GM12878 (cell line): ENCODE measurements at regions not wholly inside any gene's neighbourhood (a gene's known extent, or its start where the extent isn't known, plus 50 kb on each side); places are given as distances from the start of the nearest gene placed in this dataset.

Experiments
- ATAC-seq: fragments of 200-7000 bp; cut with Tn5 transposase; 3 replicates; pipeline ENCODE4 v1.9.1; 2020; ENCODE audit warnings: mild to moderate bottlenecking, moderate library complexity
- BruUV-seq: library from RNA; stranded (reverse); fragments of 400-500 nt; replicated peaks from 2 replicates; lab custom pipeline; 2021; lab: Mats Ljungman, UMichigan
- CTCF ChIA-PET: fragments of 300-600 bp; sonication (Branson Sonifier 250); formaldehyde crosslinking; extraction: SDS; loops from one replicate; lab custom pipeline; 2021; ENCODE audit warnings: inconsistent platforms; lab: Yijun Ruan, JAX
- POLR2A ChIA-PET: fragments of 350-600 bp; formaldehyde crosslinking; extraction: SDS; loops from one replicate; lab custom pipeline; 2021; ENCODE audit warnings: inconsistent platforms; lab: Charles Lee
- RAD21 ChIA-PET: fragments of 300-600 bp; sonication (Branson Sonifier 250); formaldehyde crosslinking; loops from one replicate; lab custom pipeline; 2023; ENCODE audit warnings: antibody characterized with exemption; ENCODE audit not compliant: unreplicated experiment; lab: Charles Lee
- SMC1A ChIA-PET: fragments of 300-600 bp; sonication (Branson Sonifier 250); formaldehyde crosslinking; loops from one replicate; lab custom pipeline; 2023; ENCODE audit not compliant: unreplicated experiment, uncharacterized antibody; lab: Charles Lee
- DNase-seq: peaks from one replicate; pipeline ENCODE4 v3.0.0-alpha.2; 2011; ENCODE audit warnings: low read depth, low spot score
- FAIRE-seq: peaks from 3 replicates; lab custom pipeline; 2011; peaks lifted over from hg19 to GRCh38; lab: Jason Lieb, UNC
- H2AFZ ChIP-seq: 2 replicates; pipeline ENCODE4 v1.6.0; 2011; ENCODE audit warnings: low read depth, low read length, control low read depth; ENCODE audit not compliant: control insufficient read depth
- H3K27ac ChIP-seq: 2 replicates; pipeline ENCODE4 v1.5.1; 2011; ENCODE audit warnings: control low read depth; ENCODE audit not compliant: control insufficient read depth, insufficient read depth
- H3K27me3 ChIP-seq, 2 experiments: replicated peaks in 1 of 2; 2 replicates each; pipeline versions ENCODE4 v1.6.0 to v1.6.1; 2011; ENCODE audit warnings: low read length in 1 of 2; ENCODE audit not compliant: control insufficient read depth in 2 of 2, insufficient read depth in 2 of 2
- H3K36me3 ChIP-seq, 2 experiments: 2 replicates each; pipeline ENCODE4 v1.5.1; 2011; ENCODE audit warnings: low read length in 1 of 2; ENCODE audit not compliant: control insufficient read depth in 2 of 2, insufficient read depth in 2 of 2
- H3K4me1 ChIP-seq: 2 replicates; pipeline ENCODE4 v1.6.1; 2011; ENCODE audit warnings: mild to moderate bottlenecking, low read length, moderate library complexity, mixed read lengths; ENCODE audit not compliant: control insufficient read depth, insufficient read depth
- H3K4me2 ChIP-seq: 2 replicates; pipeline ENCODE4 v1.6.0; 2011; ENCODE audit warnings: control low read depth; ENCODE audit not compliant: control insufficient read depth, insufficient read depth
- H3K4me3 ChIP-seq: fragments of 200-600 bp; sonication (generic); 2 replicates; pipeline ENCODE4 v1.5.1; 2016
- H3K79me2 ChIP-seq: 2 replicates; pipeline ENCODE4 v1.6.0; 2011; ENCODE audit warnings: low read length; ENCODE audit not compliant: control insufficient read depth, insufficient read depth
- H3K9ac ChIP-seq: 2 replicates; pipeline ENCODE4 v1.8.0; 2011; ENCODE audit warnings: low read length, control low read depth, mixed read lengths; ENCODE audit not compliant: control insufficient read depth, insufficient read depth
- H3K9me3 ChIP-seq: replicated peaks from 3 replicates; pipeline ENCODE4 v1.5.1; 2011; ENCODE audit warnings: mild to moderate bottlenecking, low read length; ENCODE audit not compliant: control insufficient read depth, insufficient read depth
- H4K20me1 ChIP-seq: 2 replicates; pipeline ENCODE4 v1.6.0; 2011; ENCODE audit not compliant: control insufficient read depth, insufficient read depth
- BACH1 ChIP-seq: fragments of 450-650 bp; IDR thresholded peaks from 2 replicates; pipeline ENCODE4 v1.6.1; 2017; ENCODE audit warnings: mild to moderate bottlenecking, borderline replicate concordance
- BCL11A ChIP-seq: IDR thresholded peaks from 2 replicates; pipeline ENCODE4 v1.6.1; 2011; ENCODE audit warnings: low read depth, low read length
- CBX3 ChIP-seq: fragments of 200-600 bp; sonication (generic); IDR thresholded peaks from 2 replicates; pipeline ENCODE4 v1.6.1; 2016; ENCODE audit warnings: low read depth, borderline replicate concordance
- CHD2 ChIP-seq: IDR thresholded peaks from 2 replicates; pipeline ENCODE4 v1.6.1; 2011; ENCODE audit warnings: low read depth, low read length, improper control_type of control experiment, borderline replicate concordance
- CHD4 ChIP-seq: fragments of 200-600 bp; sonication (generic); IDR thresholded peaks from 2 replicates; pipeline ENCODE4 v1.6.1; 2016; ENCODE audit warnings: mild to moderate bottlenecking
- FOS ChIP-seq: IDR thresholded peaks from 3 replicates; pipeline ENCODE4 v1.6.1; 2011; ENCODE audit warnings: borderline replicate concordance; ENCODE audit not compliant: insufficient read length; ENCODE audit errors: extremely low read depth
- KLF5 ChIP-seq: fragments of 450-650 bp; IDR thresholded peaks from 2 replicates; pipeline ENCODE4 v1.6.1; 2014; ENCODE audit warnings: mild to moderate bottlenecking; ENCODE audit not compliant: partially characterized antibody
- SPI1 ChIP-seq: IDR thresholded peaks from 2 replicates; pipeline ENCODE4 v1.6.1; 2011; ENCODE audit warnings: low read depth, mild to moderate bottlenecking, low read length, moderate library complexity, borderline replicate concordance; ENCODE audit not compliant: insufficient read depth
- ZNF24 ChIP-seq: fragments of 450-650 bp; IDR thresholded peaks from 2 replicates; pipeline ENCODE4 v1.6.1; 2017; ENCODE audit warnings: antibody characterized with exemption, mild to moderate bottlenecking
- ZZZ3 ChIP-seq: IDR thresholded peaks from 2 replicates; pipeline ENCODE4 v1.6.1; 2011; ENCODE audit warnings: low read depth; ENCODE audit not compliant: control insufficient read depth, insufficient read length
- WGBS: methylation state at CpG from one replicate; pipeline ENCODE4 v1.1.6; 2016; ENCODE audit warnings: low lambda C conversion rate; ENCODE audit not compliant: insufficient replicate concordance, insufficient coverage; ENCODE audit errors: missing lambda C conversion rate; 5-methylcytosine and 5-hydroxymethylcytosine counted together
- in situ Hi-C: fragments of 300-500 bp; cut with MboI; formaldehyde crosslinking; loops from 9 replicates; pipeline ENCODE4 v1.14.3; 2018; ENCODE audit warnings: mixed read lengths
- intact Hi-C: fragments of 100-400 bp; cut with micrococcal nuclease; formaldehyde crosslinking; loops from one replicate; pipeline ENCODE4 v1.14.2; 2022; ENCODE audit not compliant: unreplicated experiment
- TF ChIP-seq, protein P1 (sequence below): IDR thresholded peaks from 2 replicates; pipeline ENCODE4 v1.6.1; 2012; ENCODE audit warnings: low read depth, low read length, improper control_type of control experiment

DNA sequence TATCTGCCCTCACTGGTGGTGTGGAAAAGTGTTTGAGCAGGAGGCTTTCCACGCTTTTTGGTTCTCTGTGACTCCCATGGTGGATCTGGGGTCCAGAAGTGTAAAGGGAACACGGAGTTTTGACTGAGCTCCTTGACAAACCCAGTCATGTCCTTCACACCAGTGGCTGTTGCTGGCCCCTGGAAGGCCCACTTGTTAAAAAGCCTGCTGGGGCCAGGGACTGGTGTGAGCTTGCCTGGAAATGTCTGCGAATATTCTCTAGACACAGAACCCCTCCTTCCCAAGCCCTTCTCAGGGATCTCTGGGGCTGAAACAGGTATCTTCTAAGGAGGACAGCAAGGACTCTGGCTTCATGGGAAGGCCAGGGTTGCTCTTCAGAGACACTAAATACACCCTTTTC lies 343.0 kb downstream of the TCERG1L start:
- TF ChIP-seq ZNF24 (no peak), FOS (no peak), KLF5 (no peak)
- DNase-seq (no peak), ATAC-seq (no peak), FAIRE-seq (no peak)
- ChIA-PET POLR2A (no interaction called here), CTCF (no interaction called here), RAD21 (interaction anchor here (0.6 kb wide), 1 partner anchor 26 kb away, joined by 3 read pairs; no protein-coding TSS in a partner anchor), SMC1A (no interaction called here)
- 15% methylated on average over 3 of the region's 3 CpGs for WGBS
- Histone ChIP-seq H3K79me2 (no peaks in the 10 kb centered on the region), H3K9me3 (no peaks in the 10 kb centered on the region; the same call in 2 of the 3 replicates), H3K27ac (no peak overlapping the region), H2AFZ (no peak overlapping the region), H4K20me1 (no peaks in the 10 kb centered on the region), H3K4me2 (no peak overlapping the region), H3K36me3 (no peaks in the 10 kb centered on the region), H3K9ac (no peak overlapping the region), H3K4me3 (no peak overlapping the region), H3K27me3 (no peaks in the 10 kb centered on the region), H3K4me1 (no peaks in the 10 kb centered on the region)
- no TSS peak for BruUV-seq
- in situ Hi-C loops: no loop called here
- intact Hi-C loops: no loop called here

DNA sequence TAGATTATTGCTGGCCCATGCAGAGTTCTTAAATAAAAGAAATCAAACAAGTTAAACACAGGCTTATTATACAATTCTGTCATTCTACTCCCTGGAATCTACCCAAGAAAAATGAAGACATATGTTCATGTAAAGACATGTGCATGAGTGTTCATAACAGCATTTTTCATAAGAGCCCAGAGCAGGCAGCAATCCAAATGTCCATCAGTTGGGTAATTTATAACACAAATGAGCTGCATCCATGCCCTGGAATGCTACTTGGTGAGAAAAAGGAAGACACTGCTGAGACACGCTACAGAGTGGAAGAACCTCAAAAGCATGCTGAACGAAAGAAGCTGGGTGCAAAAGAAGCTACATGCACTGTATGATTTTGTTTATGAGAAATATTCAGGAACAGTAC lies 342.6 kb downstream of the TCERG1L start:
- Histone ChIP-seq H3K9me3 (no peaks in the 10 kb centered on the region; the same call in 2 of the 3 replicates), H4K20me1 (no peaks in the 10 kb centered on the region), H3K9ac (no peak overlapping the region), H3K27me3 (no peaks in the 10 kb centered on the region), H3K4me1 (no peaks in the 10 kb centered on the region), H2AFZ (no peak overlapping the region), H3K27ac (no peak overlapping the region), H3K79me2 (no peaks in the 10 kb centered on the region), H3K4me2 (no peak overlapping the region), H3K4me3 (no peak overlapping the region), H3K36me3 (no peaks in the 10 kb centered on the region)
- in situ Hi-C loops (no loop called here), intact Hi-C loops (no loop called here)
- 3% methylated on average over 2 of the region's 2 CpGs for WGBS
- ChIA-PET POLR2A (no interaction called here), RAD21 (interaction anchor here (0.6 kb wide), 1 partner anchor 26 kb away, joined by 3 read pairs; no protein-coding TSS in a partner anchor), CTCF (no interaction called here), SMC1A (no interaction called here)
- DNase-seq (no peak), FAIRE-seq (no peak), ATAC-seq (no peak)
- no TSS peak for BruUV-seq
- TF ChIP-seq CBX3 (no peak), BACH1 (no peak), SPI1 (no peak), BCL11A (no peak), CHD4 (no peak), ZZZ3 (no peak), CHD2 (no peak)
- TF ChIP-seq, protein P1, sequence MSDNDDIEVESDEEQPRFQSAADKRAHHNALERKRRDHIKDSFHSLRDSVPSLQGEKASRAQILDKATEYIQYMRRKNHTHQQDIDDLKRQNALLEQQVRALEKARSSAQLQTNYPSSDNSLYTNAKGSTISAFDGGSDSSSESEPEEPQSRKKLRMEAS: no peak
